OCI-LY1 (cell line): ENCODE measurements at regions not wholly inside any gene's neighbourhood (a gene's known extent, or its start where the extent isn't known, plus 50 kb on each side); places are given as distances from the start of the nearest gene placed in this dataset.
"Not testable (repeated sequence)": the region's sequence is repeated elsewhere in the genome, so short reads cannot be mapped to it uniquely, and the experiment has no call there.

ENCODE experiments used
- H2AFZ ChIP-seq: fragments of 200-600 bp; sonication (generic), shearing (Covaris generic); 2 replicates; pipeline ENCODE4 v1.6.0; 2014; ENCODE audit warnings: antibody characterized with exemption, mild to moderate bottlenecking, low read length
- H3F3A ChIP-seq: fragments of 200-600 bp; sonication (generic), shearing (Covaris generic); 2 replicates; pipeline ENCODE4 v1.6.0; 2014; ENCODE audit warnings: mild to moderate bottlenecking, antibody characterized with exemption, low read length, moderate library complexity; ENCODE audit not compliant: insufficient read depth
- H3K27ac ChIP-seq: fragments of 200-600 bp; sonication (generic); 2 replicates; pipeline ENCODE4 v1.5.1; 2014; ENCODE audit warnings: low read length, mixed run types, mild to moderate bottlenecking, low read depth; ENCODE audit not compliant: poor library complexity, severe bottlenecking
- H3K27me3 ChIP-seq: fragments of 200-600 bp; sonication (generic); 2 replicates; pipeline ENCODE4 v1.6.0; 2014; ENCODE audit warnings: antibody characterized with exemption, mild to moderate bottlenecking, low read length, moderate library complexity; ENCODE audit not compliant: insufficient read depth
- H3K36me3 ChIP-seq: fragments of 200-600 bp; sonication (generic); 2 replicates; pipeline ENCODE4 v1.6.1; 2014; ENCODE audit warnings: mild to moderate bottlenecking, antibody characterized with exemption, low read length, moderate library complexity, mixed read lengths; ENCODE audit not compliant: insufficient read depth
- H3K4me1 ChIP-seq: fragments of 200-600 bp; sonication (generic); 2 replicates; pipeline ENCODE4 v1.5.1; 2014; ENCODE audit warnings: mild to moderate bottlenecking, low read length, moderate library complexity; ENCODE audit not compliant: insufficient read depth, severe bottlenecking
- H3K4me2 ChIP-seq: fragments of 200-600 bp; sonication (generic), shearing (Covaris generic); 2 replicates; pipeline ENCODE4 v1.6.1; 2014; ENCODE audit warnings: low read length
- H3K4me3 ChIP-seq: fragments of 200-600 bp; sonication (generic); 2 replicates; pipeline ENCODE4 v1.5.1; 2014; ENCODE audit warnings: low read length, low read depth, mild to moderate bottlenecking, mixed read lengths; ENCODE audit not compliant: poor library complexity, severe bottlenecking
- H3K79me2 ChIP-seq: fragments of 200-600 bp; shearing (Covaris generic); 2 replicates; pipeline ENCODE4 v1.6.1; 2016; ENCODE audit warnings: mixed run types, low read length, mixed read lengths; ENCODE audit not compliant: insufficient read depth
- H3K9ac ChIP-seq: fragments of 200-600 bp; sonication (generic), shearing (Covaris generic); 2 replicates; pipeline ENCODE4 v1.6.1; 2014; ENCODE audit warnings: mild to moderate bottlenecking, low read length, mixed read lengths
- H3K9me2 ChIP-seq: fragments of 200-600 bp; sonication (generic), shearing (Covaris generic); 2 replicates; pipeline ENCODE4 v1.6.1; 2014; ENCODE audit warnings: low read depth, mild to moderate bottlenecking, low read length, mixed read lengths
- H3K9me3 ChIP-seq: fragments of 200-600 bp; shearing (Covaris generic); 2 replicates; pipeline ENCODE4 v1.6.1; 2014; ENCODE audit warnings: low read length, mixed read lengths
- H4K20me1 ChIP-seq: fragments of 200-600 bp; sonication (generic), shearing (Covaris generic); 2 replicates; pipeline ENCODE4 v1.6.0; 2016; ENCODE audit warnings: mild to moderate bottlenecking, low read length; ENCODE audit not compliant: insufficient read depth
- EZH2 ChIP-seq: fragments of 200-600 bp; sonication (generic), shearing (Covaris generic); IDR thresholded peaks from 2 replicates; pipeline ENCODE4 v1.8.0; 2017; ENCODE audit warnings: borderline replicate concordance, mixed run types, mild to moderate bottlenecking, antibody characterized with exemption, low read length, moderate library complexity, mixed read lengths
- TF ChIP-seq, protein P1 (sequence below): fragments of 200-600 bp; sonication (generic), shearing (Covaris generic); IDR thresholded peaks from 2 replicates; pipeline ENCODE4 v1.5.1; 2017; ENCODE audit warnings: mild to moderate bottlenecking, antibody characterized with exemption, low read length, moderate library complexity, mixed read lengths

- Histone ChIP-seq H3K4me3 (no peak overlapping the region), H3K27me3 (no peaks in the 10 kb centered on the region), H3K27ac (no peak overlapping the region), H3K4me2 (no peak overlapping the region), H4K20me1 (no peaks in the 10 kb centered on the region), H3K9me2 (no peaks in the 10 kb centered on the region), H2AFZ (no peak overlapping the region), H3K9ac (no peak overlapping the region), H3K9me3 (peaks cover 18% of the 10 kb centered on the region), H3K36me3 (no peaks in the 10 kb centered on the region), H3K79me2 (no peaks in the 10 kb centered on the region), H3F3A (no peaks in the 10 kb centered on the region), H3K4me1 (no peaks in the 10 kb centered on the region)
- TF ChIP-seq EZH2 = no peak
- TF ChIP-seq, protein P1, sequence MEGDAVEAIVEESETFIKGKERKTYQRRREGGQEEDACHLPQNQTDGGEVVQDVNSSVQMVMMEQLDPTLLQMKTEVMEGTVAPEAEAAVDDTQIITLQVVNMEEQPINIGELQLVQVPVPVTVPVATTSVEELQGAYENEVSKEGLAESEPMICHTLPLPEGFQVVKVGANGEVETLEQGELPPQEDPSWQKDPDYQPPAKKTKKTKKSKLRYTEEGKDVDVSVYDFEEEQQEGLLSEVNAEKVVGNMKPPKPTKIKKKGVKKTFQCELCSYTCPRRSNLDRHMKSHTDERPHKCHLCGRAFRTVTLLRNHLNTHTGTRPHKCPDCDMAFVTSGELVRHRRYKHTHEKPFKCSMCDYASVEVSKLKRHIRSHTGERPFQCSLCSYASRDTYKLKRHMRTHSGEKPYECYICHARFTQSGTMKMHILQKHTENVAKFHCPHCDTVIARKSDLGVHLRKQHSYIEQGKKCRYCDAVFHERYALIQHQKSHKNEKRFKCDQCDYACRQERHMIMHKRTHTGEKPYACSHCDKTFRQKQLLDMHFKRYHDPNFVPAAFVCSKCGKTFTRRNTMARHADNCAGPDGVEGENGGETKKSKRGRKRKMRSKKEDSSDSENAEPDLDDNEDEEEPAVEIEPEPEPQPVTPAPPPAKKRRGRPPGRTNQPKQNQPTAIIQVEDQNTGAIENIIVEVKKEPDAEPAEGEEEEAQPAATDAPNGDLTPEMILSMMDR = no peak
These were observed 116.5 kb downstream of the CD24 start for GRCh38 chr6:106857771-106858652.

GRCh38 chr6:106857310-106857709 is 117.2 kb downstream of the CD24 start:
- not testable (repeated sequence) for H3K36me3 ChIP-seq, H3K4me2 ChIP-seq, H3K79me2 ChIP-seq, H3K4me3 ChIP-seq, H3K27ac ChIP-seq, H3K27me3 ChIP-seq, H3K4me1 ChIP-seq, H4K20me1 ChIP-seq, H3K9ac ChIP-seq, H3F3A ChIP-seq, H3K9me2 ChIP-seq, H2AFZ ChIP-seq
- H3K9me3 ChIP-seq = peaks cover 17% of the 10 kb centered on the region

GRCh38 chr6:106856227-106856874 is 118.2 kb downstream of the CD24 start:
- Histone ChIP-seq H3K9me2 (no peaks in the 10 kb centered on the region), H3K4me1 (no peaks in the 10 kb centered on the region), H3K36me3 (no peaks in the 10 kb centered on the region), H4K20me1 (no peaks in the 10 kb centered on the region), H3K9me3 (peaks cover 21% of the 10 kb centered on the region), H3K4me2 (no peak overlapping the region), H2AFZ (no peak overlapping the region), H3K27ac (no peak overlapping the region), H3K27me3 (no peaks in the 10 kb centered on the region), H3K9ac (no peak overlapping the region), H3F3A (no peaks in the 10 kb centered on the region), H3K79me2 (no peaks in the 10 kb centered on the region), H3K4me3 (no peak overlapping the region)
- TF ChIP-seq, protein P1 = no peak
- no peak for TF ChIP-seq EZH2
